HEK293 (cell line): ENCODE measurements at regions not wholly inside any gene's neighbourhood (a gene's known extent, or its start where the extent isn't known, plus 50 kb on each side); places are given as distances from the start of the nearest gene placed in this dataset.

Experiments
- CTCF ChIA-PET: fragments of 350-600 bp; formaldehyde crosslinking; extraction: SDS; loops from one replicate; lab custom pipeline; 2021; ENCODE audit warnings: antibody characterized with exemption; lab: Yijun Ruan, JAX
- POLR2A ChIA-PET: fragments of 300-600 bp; formaldehyde crosslinking; extraction: SDS; loops from one replicate; lab custom pipeline; 2020; ENCODE audit warnings: antibody characterized with exemption, inconsistent platforms; lab: Yijun Ruan, JAX
- H3K27ac ChIP-seq: fragments of 200-500 bp; sonication (Bioruptor generic); 2 replicates; pipeline ENCODE4 v1.5.1; 2014; ENCODE audit warnings: low read depth, low read length, control low read depth, inconsistent platforms; ENCODE audit errors: extremely low read depth
- H3K36me3 ChIP-seq, 2 experiments: fragments of 200-500 bp in 1 of 2; sonication (Bioruptor generic) in 1 of 2; 1 replicate in 1 of 2; 2 replicates in 1 of 2; pipeline ENCODE4 v1.5.1; 2014 to 2017; ENCODE audit warnings: inconsistent platforms in 2 of 2, low read length in 2 of 2; ENCODE audit not compliant: control insufficient read depth in 2 of 2, insufficient read depth in 1 of 2
- H3K4me1 ChIP-seq: fragments of 200-500 bp; sonication (Bioruptor generic); 2 replicates; pipeline ENCODE4 v1.5.1; 2014; ENCODE audit warnings: mild to moderate bottlenecking, low read length, inconsistent platforms; ENCODE audit not compliant: control insufficient read depth, insufficient read depth
- H3K4me3 ChIP-seq: 2 replicates; pipeline ENCODE4 v1.5.1; 2011; ENCODE audit warnings: low read depth, mild to moderate bottlenecking, control low read depth, low read length, moderate library complexity
- H3K9me3 ChIP-seq: fragments of 200-500 bp; sonication (Bioruptor generic); 2 replicates; pipeline ENCODE4 v1.5.1; 2014; ENCODE audit warnings: low read depth, low read length, inconsistent platforms; ENCODE audit not compliant: control insufficient read depth, insufficient read depth
- BCL11B ChIP-seq: fragments of 450-650 bp; formaldehyde crosslinking; IDR thresholded peaks from 2 replicates; pipeline ENCODE4 v1.5.1; 2016; ENCODE audit warnings: low read depth, missing biosample characterization, missing genetic modification characterization
- GLIS1 ChIP-seq: fragments of 450-650 bp; formaldehyde crosslinking; IDR thresholded peaks from 2 replicates; pipeline ENCODE4 v1.5.1; 2016; ENCODE audit warnings: missing biosample characterization, missing genetic modification characterization
- OVOL3 ChIP-seq: fragments of 450-650 bp; formaldehyde crosslinking; IDR thresholded peaks from 2 replicates; pipeline ENCODE4 v1.5.1; 2016; ENCODE audit warnings: missing biosample characterization, missing genetic modification characterization
- YY2 ChIP-seq: fragments of 450-650 bp; formaldehyde crosslinking; IDR thresholded peaks from 2 replicates; pipeline ENCODE4 v1.5.1; 2016; ENCODE audit warnings: missing biosample characterization, missing genetic modification characterization
- ZNF132 ChIP-seq: fragments of 450-650 bp; formaldehyde crosslinking; IDR thresholded peaks from 2 replicates; pipeline ENCODE4 v1.5.1; 2017; ENCODE audit warnings: missing biosample characterization, missing genetic modification characterization, borderline replicate concordance
- ZNF146 ChIP-seq: fragments of 450-650 bp; formaldehyde crosslinking; IDR thresholded peaks from 2 replicates; pipeline ENCODE4 v1.5.1; 2016; ENCODE audit warnings: missing biosample characterization, missing genetic modification characterization
- ZNF362 ChIP-seq: fragments of 450-650 bp; formaldehyde crosslinking; IDR thresholded peaks from 2 replicates; pipeline ENCODE4 v1.5.1; 2016; ENCODE audit warnings: missing biosample characterization, missing genetic modification characterization
- ZNF398 ChIP-seq: fragments of 450-650 bp; formaldehyde crosslinking; IDR thresholded peaks from 2 replicates; pipeline ENCODE4 v1.5.1; 2017; ENCODE audit warnings: missing biosample characterization, missing genetic modification characterization
- ZNF513 ChIP-seq: fragments of 450-650 bp; IDR thresholded peaks from 2 replicates; pipeline ENCODE4 v1.5.1; 2018; ENCODE audit warnings: missing biosample characterization, missing genetic modification characterization
- ZNF514 ChIP-seq: fragments of 450-650 bp; formaldehyde crosslinking; IDR thresholded peaks from 2 replicates; pipeline ENCODE4 v1.5.1; 2016; ENCODE audit warnings: missing biosample characterization, missing genetic modification characterization
- ZNF558 ChIP-seq: fragments of 450-650 bp; formaldehyde crosslinking; IDR thresholded peaks from 2 replicates; pipeline ENCODE4 v1.5.1; 2016; ENCODE audit warnings: missing biosample characterization, missing genetic modification characterization
- ZNF596 ChIP-seq: fragments of 450-650 bp; IDR thresholded peaks from 2 replicates; pipeline ENCODE4 v1.5.0; 2018; ENCODE audit warnings: missing biosample characterization, mild to moderate bottlenecking, missing genetic modification characterization, moderate library complexity
- ZNF624 ChIP-seq: fragments of 450-650 bp; formaldehyde crosslinking; IDR thresholded peaks from 2 replicates; pipeline ENCODE4 v1.5.1; 2017; ENCODE audit warnings: missing biosample characterization, missing genetic modification characterization
- ZNF639 ChIP-seq: fragments of 450-650 bp; formaldehyde crosslinking; IDR thresholded peaks from 2 replicates; pipeline ENCODE4 v1.5.1; 2016; ENCODE audit warnings: missing biosample characterization, missing genetic modification characterization
- ZNF664 ChIP-seq: fragments of 450-650 bp; formaldehyde crosslinking; IDR thresholded peaks from 2 replicates; pipeline ENCODE4 v1.5.1; 2016; ENCODE audit warnings: missing biosample characterization, missing genetic modification characterization
- ZNF670 ChIP-seq: fragments of 450-650 bp; formaldehyde crosslinking; IDR thresholded peaks from 2 replicates; pipeline ENCODE4 v1.5.1; 2016; ENCODE audit warnings: missing biosample characterization, missing genetic modification characterization, low read depth
- ZNF677 ChIP-seq: fragments of 450-650 bp; IDR thresholded peaks from 2 replicates; pipeline ENCODE4 v1.5.0; 2018; ENCODE audit warnings: missing biosample characterization, mild to moderate bottlenecking, missing genetic modification characterization, moderate library complexity
- ZNF792 ChIP-seq: fragments of 450-650 bp; formaldehyde crosslinking; IDR thresholded peaks from 2 replicates; pipeline ENCODE4 v1.5.1; 2016; ENCODE audit warnings: missing biosample characterization, missing genetic modification characterization
- ZSCAN16 ChIP-seq: fragments of 450-650 bp; formaldehyde crosslinking; IDR thresholded peaks from 2 replicates; pipeline ENCODE4 v1.5.1; 2016; ENCODE audit warnings: missing biosample characterization, missing genetic modification characterization
- TF ChIP-seq, protein P1 (sequence below): fragments of 450-650 bp; formaldehyde crosslinking; IDR thresholded peaks from 2 replicates; pipeline ENCODE4 v1.5.1; 2017; ENCODE audit warnings: missing biosample characterization, missing genetic modification characterization
- TF ChIP-seq, protein P2 (sequence below): fragments of 450-650 bp; formaldehyde crosslinking; optimal IDR thresholded peaks from 2 replicates; pipeline ENCODE3; 2016; ENCODE audit warnings: missing biosample characterization, mild to moderate bottlenecking, missing genetic modification characterization
- TF ChIP-seq, protein P3 (sequence below): fragments of 450-650 bp; formaldehyde crosslinking; IDR thresholded peaks from 2 replicates; pipeline ENCODE4 v1.5.1; 2016; ENCODE audit warnings: missing biosample characterization, missing genetic modification characterization

GRCh38 chr7:41315764-41316163, 387.1 kb downstream of the INHBA start:
- H3K27ac ChIP-seq, result no peak overlapping the region
- no peak overlapping the region for H3K4me3 ChIP-seq
- no peaks in the 10 kb centered on the region for H3K36me3 ChIP-seq
- H3K4me1 ChIP-seq, result no peaks in the 10 kb centered on the region
- no peak for TF ChIP-seq ZNF596 (tag by site-specific recombination)
- TF ChIP-seq ZNF677 (tag by site-specific recombination), result no peak
- TF ChIP-seq ZNF670 (tag by site-specific recombination), result no peak
- TF ChIP-seq OVOL3 (tag by site-specific recombination), result no peak
- no peak for TF ChIP-seq ZNF624 (tag by site-specific recombination)
- POLR2A ChIA-PET, result no interaction called here
- no peaks in the 10 kb centered on the region for H3K9me3 ChIP-seq
- CTCF ChIA-PET, result interaction anchor here (0.6 to 1.5 kb wide), 7 partner anchors 13 to 612 kb away, joined by 3 to 5 read pairs (median 3); no protein-coding TSS in a partner anchor

DNA sequence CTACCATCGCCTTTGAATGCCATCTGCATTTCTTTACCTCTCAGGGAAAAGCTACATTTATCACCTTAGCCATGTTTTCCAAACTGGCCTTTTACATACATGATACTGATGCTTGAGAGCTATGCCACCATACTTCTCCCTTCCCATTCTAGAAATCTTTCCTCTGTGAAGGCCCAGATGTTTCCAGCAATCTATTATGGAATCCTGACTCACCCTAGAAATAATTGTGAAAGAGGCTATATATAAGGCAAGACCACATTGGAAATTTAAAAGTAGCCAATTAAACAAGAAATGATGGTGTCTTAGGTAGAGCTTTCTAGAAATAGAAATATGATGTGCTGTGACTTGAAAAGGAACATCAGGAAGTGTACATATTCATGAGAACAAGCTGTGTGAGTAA, 389.7 kb downstream of the INHBA start:
- Histone ChIP-seq H3K4me1 (no peaks in the 10 kb centered on the region), H3K4me3 (no peak overlapping the region), H3K36me3 (no peaks in the 10 kb centered on the region), H3K9me3 (no peaks in the 10 kb centered on the region), H3K27ac (no peak overlapping the region)
- POLR2A ChIA-PET, result no interaction called here
- TF ChIP-seq ZNF664 (no peak), ZNF792 (tag by site-specific recombination) (no peak), ZNF624 (tag by site-specific recombination) (no peak), BCL11B (no peak), ZNF513 (tag by site-specific recombination) (no peak), ZNF677 (tag by site-specific recombination) (no peak), ZNF146 (tag by site-specific recombination) (no peak), ZNF558 (tag by site-specific recombination) (no peak), YY2 (no peak)
- TF ChIP-seq, protein P1, sequence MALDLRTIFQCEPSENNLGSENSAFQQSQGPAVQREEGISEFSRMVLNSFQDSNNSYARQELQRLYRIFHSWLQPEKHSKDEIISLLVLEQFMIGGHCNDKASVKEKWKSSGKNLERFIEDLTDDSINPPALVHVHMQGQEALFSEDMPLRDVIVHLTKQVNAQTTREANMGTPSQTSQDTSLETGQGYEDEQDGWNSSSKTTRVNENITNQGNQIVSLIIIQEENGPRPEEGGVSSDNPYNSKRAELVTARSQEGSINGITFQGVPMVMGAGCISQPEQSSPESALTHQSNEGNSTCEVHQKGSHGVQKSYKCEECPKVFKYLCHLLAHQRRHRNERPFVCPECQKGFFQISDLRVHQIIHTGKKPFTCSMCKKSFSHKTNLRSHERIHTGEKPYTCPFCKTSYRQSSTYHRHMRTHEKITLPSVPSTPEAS, result no peak
- TF ChIP-seq, protein P2, sequence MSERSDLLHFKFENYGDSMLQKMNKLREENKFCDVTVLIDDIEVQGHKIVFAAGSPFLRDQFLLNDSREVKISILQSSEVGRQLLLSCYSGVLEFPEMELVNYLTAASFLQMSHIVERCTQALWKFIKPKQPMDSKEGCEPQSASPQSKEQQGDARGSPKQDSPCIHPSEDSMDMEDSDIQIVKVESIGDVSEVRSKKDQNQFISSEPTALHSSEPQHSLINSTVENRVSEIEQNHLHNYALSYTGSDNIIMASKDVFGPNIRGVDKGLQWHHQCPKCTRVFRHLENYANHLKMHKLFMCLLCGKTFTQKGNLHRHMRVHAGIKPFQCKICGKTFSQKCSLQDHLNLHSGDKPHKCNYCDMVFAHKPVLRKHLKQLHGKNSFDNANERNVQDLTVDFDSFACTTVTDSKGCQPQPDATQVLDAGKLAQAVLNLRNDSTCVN (tag by site-specific recombination), result no peak
- CTCF ChIA-PET, result no interaction called here

DNA sequence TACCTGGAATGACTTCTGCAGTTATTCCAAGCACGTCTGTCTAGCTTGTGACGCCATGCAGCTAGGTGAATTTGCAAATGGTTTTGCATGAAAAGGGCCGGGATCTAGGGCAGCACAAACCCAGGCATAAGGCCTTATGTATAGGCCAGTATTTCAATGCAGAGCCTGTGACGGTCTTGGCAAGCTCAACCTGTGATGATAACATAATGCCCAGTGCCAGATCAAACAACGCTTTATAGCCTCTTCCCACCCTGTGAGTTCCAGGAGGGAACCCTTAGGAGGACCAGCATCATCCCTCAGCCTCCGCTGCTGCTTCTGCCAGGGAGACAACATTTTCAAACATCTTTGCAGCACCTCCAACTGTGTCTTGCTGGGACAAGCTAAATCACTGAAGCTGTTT, 390.7 kb downstream of the INHBA start:
- CTCF ChIA-PET, result no interaction called here
- H3K4me1 ChIP-seq, result no peaks in the 10 kb centered on the region
- no peak overlapping the region for H3K27ac ChIP-seq
- H3K4me3 ChIP-seq, result no peak overlapping the region
- H3K36me3 ChIP-seq, result no peaks in the 10 kb centered on the region
- POLR2A ChIA-PET, result no interaction called here
- no peaks in the 10 kb centered on the region for H3K9me3 ChIP-seq
- TF ChIP-seq ZNF132 (tag by site-specific recombination) (no peak), ZNF639 (tag by site-specific recombination) (no peak), ZNF514 (tag by site-specific recombination) (no peak), ZSCAN16 (tag by site-specific recombination) (no peak), ZNF398 (tag by site-specific recombination) (no peak), ZNF362 (tag by site-specific recombination) (no peak), GLIS1 (no peak)
- TF ChIP-seq, protein P3, sequence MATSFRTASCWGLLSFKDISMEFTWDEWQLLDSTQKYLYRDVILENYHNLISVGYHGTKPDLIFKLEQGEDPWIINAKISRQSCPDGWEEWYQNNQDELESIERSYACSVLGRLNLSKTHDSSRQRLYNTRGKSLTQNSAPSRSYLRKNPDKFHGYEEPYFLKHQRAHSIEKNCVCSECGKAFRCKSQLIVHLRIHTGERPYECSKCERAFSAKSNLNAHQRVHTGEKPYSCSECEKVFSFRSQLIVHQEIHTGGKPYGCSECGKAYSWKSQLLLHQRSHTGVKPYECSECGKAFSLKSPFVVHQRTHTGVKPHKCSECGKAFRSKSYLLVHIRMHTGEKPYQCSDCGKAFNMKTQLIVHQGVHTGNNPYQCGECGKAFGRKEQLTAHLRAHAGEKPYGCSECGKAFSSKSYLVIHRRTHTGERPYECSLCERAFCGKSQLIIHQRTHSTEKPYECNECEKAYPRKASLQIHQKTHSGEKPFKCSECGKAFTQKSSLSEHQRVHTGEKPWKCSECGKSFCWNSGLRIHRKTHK (tag by site-specific recombination), result no peak
